D721Med (cell line): ENCODE measurements at regions not wholly inside any gene's neighbourhood (a gene's known extent, or its start where the extent isn't known, plus 50 kb on each side); places are given as distances from the start of the nearest gene placed in this dataset.
A peak's percentile ranks its signal among the peaks of the same experiment; 100 is the strongest.

ENCODE experiments used
- DNase-seq: peaks from one replicate; pipeline ENCODE4 v3.0.0; 2011; ENCODE audit warnings: low spot score; ENCODE audit not compliant: insufficient read length
- FAIRE-seq: peaks from 2 replicates; lab custom pipeline; 2011; peaks lifted over from hg19 to GRCh38; lab: Jason Lieb, UNC
- CTCF ChIP-seq: IDR thresholded peaks from 2 replicates; pipeline ENCODE4 v1.5.1; 2012; ENCODE audit warnings: mild to moderate bottlenecking, control low read depth; ENCODE audit not compliant: insufficient read depth; ENCODE audit errors: missing control alignments

GRCh38 chr5:67494186-67494855 lies 297.7 kb upstream of the CD180 start:
- DNase-seq: no peak
- TF ChIP-seq CTCF: no peak
- no peak for FAIRE-seq

- peak; percentile 31 for TF ChIP-seq CTCF
- FAIRE-seq (no peak), DNase-seq (no peak)
Observed at GRCh38 chr5:67493676-67494075, 297.1 kb upstream of the CD180 start.

- DNase-seq: no peak
- FAIRE-seq: no peak
- no peak for TF ChIP-seq CTCF
Observed at GRCh38 chr5:67490543-67491321, 294.1 kb upstream of the CD180 start.

GRCh38 chr5:67488885-67489284 lies 292.3 kb upstream of the CD180 start:
- FAIRE-seq (no peak), DNase-seq (no peak)
- no peak for TF ChIP-seq CTCF

- FAIRE-seq: no peak
- TF ChIP-seq CTCF: no peak
- DNase-seq: no peak
Observed at GRCh38 chr5:67487862-67488261, 291.3 kb upstream of the CD180 start.

GRCh38 chr5:67483453-67484030 lies 286.9 kb upstream of the CD180 start:
- no peak for TF ChIP-seq CTCF
- DNase-seq (no peak), FAIRE-seq (no peak)
